ENCODE measurements at regions not wholly inside any gene's neighbourhood (a gene's known extent, or its start where the extent isn't known, plus 50 kb on each side); places are given as distances from the start of the nearest gene placed in this dataset.

- TF ChIP-seq CEBPB (IDR thresholded peaks at IDR 0.05) (no peak), RAD21 (IDR thresholded peaks at IDR 0.05; ENCODE audit: low read depth) (no peak), YY1 (IDR thresholded peaks at IDR 0.05; ENCODE audit: low read depth) (no peak), NFIC (IDR thresholded peaks at IDR 0.05) (no peak), FOXM1 (IDR thresholded peaks at IDR 0.05; ENCODE audit: borderline replicate concordance, low read depth) (no peak), TAF1 (IDR thresholded peaks at IDR 0.05; ENCODE audit: low read depth) (no peak), EP300 (IDR thresholded peaks at IDR 0.05; ENCODE audit: borderline replicate concordance) (no peak)
- TF ChIP-seq, protein P1, sequence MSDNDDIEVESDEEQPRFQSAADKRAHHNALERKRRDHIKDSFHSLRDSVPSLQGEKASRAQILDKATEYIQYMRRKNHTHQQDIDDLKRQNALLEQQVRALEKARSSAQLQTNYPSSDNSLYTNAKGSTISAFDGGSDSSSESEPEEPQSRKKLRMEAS (IDR thresholded peaks at IDR 0.05) = no peak
- TF ChIP-seq, protein P2, sequence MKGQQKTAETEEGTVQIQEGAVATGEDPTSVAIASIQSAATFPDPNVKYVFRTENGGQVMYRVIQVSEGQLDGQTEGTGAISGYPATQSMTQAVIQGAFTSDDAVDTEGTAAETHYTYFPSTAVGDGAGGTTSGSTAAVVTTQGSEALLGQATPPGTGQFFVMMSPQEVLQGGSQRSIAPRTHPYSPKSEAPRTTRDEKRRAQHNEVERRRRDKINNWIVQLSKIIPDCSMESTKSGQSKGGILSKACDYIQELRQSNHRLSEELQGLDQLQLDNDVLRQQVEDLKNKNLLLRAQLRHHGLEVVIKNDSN (IDR thresholded peaks at IDR 0.05) = no peak
These were observed 237.6 kb downstream of the CDH7 start for GRCh38 chr18:65988386-65988785.
